GM23248 (cell line): ENCODE measurements at regions not wholly inside any gene's neighbourhood (a gene's known extent, or its start where the extent isn't known, plus 50 kb on each side); places are given as distances from the start of the nearest gene placed in this dataset.

Experiments used
- EZH2 ChIP-seq: fragments of 200-600 bp; sonication (generic); IDR thresholded peaks from 2 replicates; pipeline ENCODE4 v1.6.1; 2018; ENCODE audit warnings: antibody characterized with exemption, mild to moderate bottlenecking; ENCODE audit not compliant: insufficient read depth, poor library complexity, severe bottlenecking
- EZH2phosphoT487 ChIP-seq: fragments of 200-600 bp; sonication (generic); IDR thresholded peaks from 2 replicates; pipeline ENCODE4 v1.6.1; 2018; ENCODE audit warnings: antibody characterized with exemption, moderate library complexity, mild to moderate bottlenecking, low read depth; ENCODE audit not compliant: insufficient read depth

DNA sequence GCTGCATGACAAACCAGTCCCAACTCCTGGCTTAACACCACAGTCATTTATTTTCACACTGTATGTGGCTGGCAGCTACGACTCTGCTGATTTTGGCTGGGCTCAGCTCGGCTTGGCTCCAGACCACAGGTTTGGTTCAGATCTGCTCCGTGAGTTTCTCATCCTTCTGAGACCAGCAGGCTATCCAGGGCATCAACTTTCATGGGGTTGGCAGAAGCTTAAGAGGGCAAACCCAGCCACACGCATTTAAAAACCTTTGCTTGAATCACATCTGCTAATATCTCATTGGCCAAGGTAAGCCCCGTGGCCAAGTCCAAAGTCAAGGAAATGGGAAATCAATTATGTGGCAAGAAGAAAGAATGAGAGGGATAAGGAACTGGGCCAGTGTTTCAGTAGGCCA is 574.2 kb downstream of the MATN1 start:
- TF ChIP-seq EZH2, result no peak
- TF ChIP-seq EZH2phosphoT487, result no peak
